Tongue (tissue), 1 donor: ENCODE measurements at regions not wholly inside any gene's neighbourhood (a gene's known extent, or its start where the extent isn't known, plus 50 kb on each side); places are given as distances from the start of the nearest gene placed in this dataset.

Experiments
- DNase-seq: peaks from one replicate; pipeline ENCODE4 v3.0.0-alpha.2; 2015

DNA sequence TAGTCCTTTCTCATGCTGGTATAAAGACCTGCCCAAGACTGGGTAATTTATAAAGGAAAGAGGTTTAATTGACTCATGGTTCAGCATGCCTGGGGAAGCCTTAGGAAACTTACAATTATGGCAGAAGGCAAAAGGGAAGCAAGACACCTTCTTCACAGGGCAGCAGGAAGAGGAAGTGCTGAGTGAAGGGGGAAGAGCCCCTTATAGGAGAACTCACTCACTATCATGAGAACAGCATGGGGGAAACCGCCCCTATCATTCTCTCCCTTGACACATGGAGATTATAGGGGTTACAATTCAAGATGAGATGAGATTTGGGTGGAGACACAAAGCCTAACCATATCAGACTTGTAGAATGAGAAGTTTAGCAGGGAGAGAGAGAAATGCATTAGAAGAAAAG lies 373.3 kb upstream of the DIAPH2 start:
- DNase-seq, result no peak

DNA sequence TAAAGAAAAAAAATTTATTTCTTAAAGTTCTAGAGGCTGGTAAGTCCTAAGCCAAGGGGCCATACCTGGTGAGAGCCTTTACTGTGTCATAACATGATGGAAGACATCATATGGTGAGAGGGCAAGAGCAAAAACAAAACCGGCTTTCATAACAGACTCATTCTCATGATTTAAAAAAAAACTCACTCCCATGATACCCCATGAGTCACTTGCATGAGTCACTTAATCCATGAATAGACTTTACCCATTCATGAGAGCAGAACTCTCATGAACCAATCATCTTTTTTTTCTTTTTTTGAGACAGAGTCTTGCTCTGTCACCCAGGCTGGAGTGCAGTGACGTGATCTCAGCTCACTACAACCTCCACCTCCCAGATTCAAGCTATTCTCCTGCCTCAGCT lies 369.7 kb upstream of the DIAPH2 start:
- DNase-seq, result no peak

DNA sequence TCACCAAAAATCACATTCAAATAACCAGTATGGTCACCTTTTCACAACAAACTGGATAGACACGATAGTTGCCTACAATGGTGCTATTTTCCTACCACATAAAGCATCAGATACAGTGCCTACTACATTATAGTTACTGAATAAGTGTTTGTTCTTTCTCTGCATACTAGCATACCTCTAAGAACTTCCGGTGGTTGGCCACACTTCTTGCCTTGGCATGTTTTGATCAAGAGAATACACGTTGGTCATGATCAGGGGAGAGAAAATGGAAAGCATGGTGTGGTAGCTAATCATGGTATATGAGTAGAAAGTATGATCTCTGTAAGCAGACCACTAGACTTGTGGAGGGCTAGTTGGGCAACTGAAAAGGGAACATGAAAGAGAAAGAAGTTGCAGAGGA lies 322.8 kb upstream of the DIAPH2 start:
- no peak for DNase-seq

DNA sequence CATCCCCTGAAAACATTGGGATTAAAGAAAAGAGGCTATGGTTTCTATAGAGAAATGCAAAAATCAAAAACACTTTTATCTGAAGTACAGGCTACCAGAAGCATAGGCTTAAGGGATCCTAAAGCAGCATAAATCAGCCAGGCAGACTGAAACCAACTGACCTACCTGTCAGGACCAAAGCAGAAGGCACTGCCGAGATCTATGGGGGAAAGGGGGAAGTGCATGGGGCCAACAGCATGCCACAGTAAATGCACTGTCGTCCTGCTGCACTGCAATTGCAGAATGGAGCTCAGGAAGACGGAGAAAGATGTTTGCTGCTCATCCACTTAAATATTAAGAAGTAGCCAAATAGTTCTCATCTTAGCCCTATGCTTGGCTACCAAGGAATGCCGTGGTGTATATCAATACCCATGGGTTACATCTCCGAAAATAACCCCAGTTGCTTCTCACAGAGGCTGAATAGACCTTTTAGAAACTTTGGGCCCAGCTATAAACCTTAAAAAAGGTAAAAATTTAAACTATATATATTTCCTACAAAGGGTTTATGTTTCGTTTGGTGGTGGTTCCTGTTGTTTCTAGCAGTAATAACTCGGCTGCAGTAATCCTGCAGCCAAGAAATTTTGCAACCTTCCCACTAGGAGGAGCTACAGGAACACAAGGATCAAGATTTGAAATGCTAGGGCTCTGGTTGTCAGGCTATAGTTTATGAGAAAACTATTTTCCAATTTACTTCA lies 312.2 kb upstream of the DIAPH2 start:
- peak; percentile 65 for DNase-seq

DNA sequence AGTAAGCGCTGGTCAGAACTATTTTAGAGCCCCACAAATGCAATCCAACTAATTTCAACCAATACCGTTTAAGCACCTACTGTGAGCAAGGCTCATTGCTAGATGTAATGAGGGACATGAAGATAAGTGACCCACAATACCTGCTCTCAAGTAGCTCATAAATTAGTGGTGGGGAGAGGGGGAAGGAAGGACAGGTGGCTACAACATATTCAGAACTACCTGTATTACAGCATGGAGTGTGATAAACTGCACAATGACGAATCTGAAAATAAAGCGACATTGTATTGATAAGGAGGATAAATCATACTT lies 311.6 kb upstream of the DIAPH2 start:
- no peak for DNase-seq

DNA sequence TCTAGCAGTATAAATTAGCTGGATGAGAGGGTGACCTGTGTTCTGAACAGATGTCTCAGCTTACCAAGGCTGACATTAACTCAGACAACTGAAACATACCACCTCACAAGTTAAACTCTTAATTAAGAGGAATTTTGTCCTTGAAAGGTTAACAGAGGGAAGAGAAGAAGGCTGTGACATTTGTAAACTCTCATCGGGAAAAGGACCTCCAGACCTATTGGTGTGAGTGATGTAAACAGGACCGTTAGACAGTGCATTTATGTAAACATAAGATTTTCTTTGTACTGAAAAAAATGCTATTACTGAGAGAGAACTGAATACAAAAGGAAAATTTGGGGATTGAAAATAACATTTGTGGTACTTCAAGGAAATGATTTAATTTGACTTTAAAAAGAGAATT lies 308.4 kb upstream of the DIAPH2 start:
- DNase-seq, result no peak

DNA sequence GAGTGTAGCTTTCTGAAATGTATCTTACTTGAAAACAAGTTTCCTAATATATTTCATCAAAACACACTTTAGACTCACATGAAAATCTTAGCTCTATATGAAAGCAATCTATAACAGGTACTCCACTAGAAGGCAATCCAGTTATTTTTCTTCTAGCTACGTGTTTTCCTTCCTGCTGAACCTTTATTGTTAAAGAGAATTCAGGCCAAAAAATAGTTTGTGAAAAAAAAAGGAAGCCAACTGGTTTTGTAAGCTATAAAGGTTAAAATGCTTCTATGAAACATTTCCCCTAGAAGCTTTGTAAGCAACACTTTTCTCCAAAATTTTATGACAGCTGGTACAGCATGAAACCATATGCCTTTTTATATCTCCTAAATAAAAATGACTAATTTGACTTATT lies 304.7 kb upstream of the DIAPH2 start:
- DNase-seq, result no peak

DNA sequence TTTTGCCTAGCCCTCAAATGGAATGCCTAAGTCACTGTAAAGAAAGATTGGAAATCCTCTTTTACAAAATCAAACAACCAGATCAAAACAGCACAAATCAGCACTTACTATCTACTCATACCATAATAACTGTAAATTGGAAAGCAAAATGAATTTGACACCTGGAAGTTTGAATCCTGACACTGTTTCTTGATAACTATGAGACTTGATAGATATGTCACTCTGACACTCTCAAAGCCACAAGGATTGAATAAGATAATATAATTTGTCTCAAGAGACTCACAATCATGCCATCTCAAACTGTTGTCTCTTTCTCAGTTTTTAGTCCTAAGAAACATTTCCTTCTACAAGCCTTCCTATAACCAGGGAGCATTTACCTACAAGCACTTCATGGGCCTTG lies 302.6 kb upstream of the DIAPH2 start:
- DNase-seq, result no peak

DNA sequence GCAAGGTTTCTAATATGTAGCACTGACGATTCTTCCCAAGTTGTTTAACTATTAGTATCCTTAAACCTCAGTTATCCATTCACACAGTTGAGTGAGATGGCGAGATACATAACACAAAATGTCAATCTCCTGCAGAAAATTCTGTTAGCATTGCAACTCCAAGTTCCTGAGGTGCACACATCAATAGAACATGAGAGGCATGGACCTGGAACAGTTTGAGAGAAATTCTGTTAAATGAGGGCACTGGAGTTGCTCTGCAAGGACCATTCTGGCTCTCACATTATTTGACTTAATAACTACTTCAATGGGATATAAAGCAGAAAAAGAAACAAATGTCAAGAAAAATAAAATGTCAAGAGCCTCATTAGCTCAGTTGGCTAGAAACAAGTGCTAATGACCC lies 301.2 kb upstream of the DIAPH2 start:
- no peak for DNase-seq

DNA sequence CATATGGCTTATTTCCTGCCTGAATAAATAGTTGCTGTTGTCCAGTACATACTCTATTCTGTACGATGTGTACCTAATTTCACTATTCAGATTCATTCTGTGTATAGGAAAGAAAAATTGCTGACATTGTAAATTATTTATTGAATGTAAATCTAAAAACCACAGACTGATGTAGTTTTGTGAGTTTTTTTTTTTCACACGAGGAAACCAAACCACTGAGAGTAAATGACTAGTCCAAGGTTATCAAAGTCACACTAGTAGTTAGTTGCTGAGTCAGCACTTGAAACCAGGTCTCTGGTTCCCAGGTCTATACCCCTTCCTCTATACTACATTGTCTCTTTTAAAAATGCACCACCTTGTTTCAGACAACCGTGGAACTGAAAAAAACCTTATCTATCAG lies 298.3 kb upstream of the DIAPH2 start:
- no peak for DNase-seq

DNA sequence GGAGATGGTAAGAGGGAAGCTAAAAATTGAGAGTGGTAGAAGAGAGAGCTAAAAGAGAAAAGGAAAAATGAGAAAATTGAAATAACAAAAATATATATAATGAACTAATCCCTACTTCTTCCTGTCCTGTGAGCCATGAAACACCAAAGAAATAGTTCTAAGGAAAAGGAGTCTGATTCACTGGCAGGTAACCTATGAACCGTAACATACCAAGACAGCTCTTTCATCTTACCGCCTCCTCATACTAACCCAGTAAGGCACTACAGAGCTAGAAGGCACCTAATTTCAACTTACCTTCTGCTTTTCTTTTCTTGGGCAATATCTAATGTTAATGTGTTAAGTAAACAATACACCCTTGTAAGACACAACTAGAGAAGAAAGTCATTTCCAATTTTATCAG lies 297.7 kb upstream of the DIAPH2 start:
- no peak for DNase-seq

DNA sequence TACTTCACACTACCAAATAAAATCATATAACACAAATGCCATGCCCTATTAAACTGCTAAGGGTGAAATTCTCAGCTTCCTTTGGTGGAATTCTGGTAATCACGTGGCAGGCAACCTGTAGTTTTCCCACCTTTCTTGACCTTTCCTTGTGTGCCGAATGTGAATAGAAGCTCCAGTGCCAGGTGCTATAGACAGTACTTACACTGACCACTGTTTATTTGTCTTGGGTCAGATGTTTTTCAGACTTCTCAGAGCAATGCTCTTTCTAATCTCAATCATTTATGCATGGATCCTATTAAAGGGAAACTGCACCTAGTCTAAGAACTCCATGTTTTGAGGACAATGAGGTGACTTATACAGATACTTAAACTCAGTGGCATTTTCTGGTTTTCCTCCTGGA lies 296.8 kb upstream of the DIAPH2 start:
- DNase-seq, result no peak

DNA sequence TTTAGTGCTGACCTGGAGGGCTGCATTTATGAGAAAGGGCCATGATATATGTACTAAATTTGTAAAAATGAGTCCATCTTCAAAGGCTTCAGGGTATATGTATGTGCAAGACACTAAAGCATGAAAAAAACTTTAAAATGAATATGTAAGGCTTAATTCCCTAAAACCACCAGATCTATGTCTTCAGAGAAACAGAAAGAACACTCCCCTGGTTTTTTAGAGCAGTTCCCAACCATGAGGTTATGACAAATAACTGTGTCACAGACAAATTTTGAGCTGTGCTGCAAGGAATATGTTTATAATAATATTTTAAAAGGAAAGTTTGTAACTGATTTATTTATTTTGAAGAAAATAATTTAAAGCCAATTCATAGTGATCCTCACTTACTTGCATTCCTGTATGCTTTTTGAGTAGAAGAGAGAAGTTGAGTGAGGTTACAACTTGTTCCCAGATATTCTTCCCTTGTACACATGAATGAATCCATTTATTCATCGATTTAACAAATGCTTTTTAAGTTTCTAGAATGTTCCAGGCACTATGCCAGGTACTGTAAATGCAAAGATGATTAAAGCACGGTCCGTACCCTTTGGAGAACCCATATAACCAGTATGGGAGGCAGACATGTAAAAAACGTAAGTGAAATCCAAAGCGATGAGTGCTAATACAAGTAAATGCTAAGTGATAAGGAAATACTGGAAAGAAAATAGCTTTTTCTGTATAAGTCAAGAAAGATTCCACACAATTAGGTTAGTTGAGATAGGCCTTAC lies 295.2 kb upstream of the DIAPH2 start:
- no peak for DNase-seq

DNA sequence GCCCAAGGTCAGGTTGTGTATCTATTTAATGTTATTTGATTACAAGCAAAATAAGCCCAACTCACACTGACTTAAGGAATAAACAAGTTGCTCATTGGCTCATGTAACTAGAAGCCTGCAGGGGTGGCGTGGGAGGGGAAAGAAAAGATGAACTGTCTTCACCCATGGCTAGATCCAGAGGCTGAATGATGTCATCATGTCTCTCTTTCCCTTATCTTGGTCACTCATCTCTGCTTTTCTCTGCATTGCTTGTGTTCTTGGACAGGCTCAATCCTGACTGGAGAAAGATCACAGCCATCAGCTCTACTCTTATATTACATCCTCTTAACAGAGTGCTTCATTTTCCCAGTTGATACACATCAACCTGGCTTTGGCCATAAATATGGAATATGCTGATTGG lies 290.0 kb upstream of the DIAPH2 start:
- DNase-seq, result no peak

DNA sequence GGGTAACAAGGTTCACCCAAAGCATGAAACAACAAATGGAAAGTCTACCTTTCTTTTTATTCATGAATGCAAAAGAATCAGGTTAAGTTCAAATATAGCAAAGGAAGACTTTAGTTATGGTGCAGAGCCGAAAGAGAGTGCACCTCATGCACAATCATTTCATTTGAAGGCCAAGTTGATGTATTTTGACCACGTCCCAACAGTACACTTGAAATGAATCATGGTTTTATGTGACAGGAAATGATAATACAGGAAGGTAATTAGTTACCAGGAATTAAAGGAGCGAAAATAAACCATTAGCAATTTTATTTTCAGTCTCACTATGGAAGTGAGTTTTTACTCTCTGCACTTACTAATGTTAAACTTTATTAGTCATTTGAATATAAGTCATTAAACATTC lies 281.2 kb upstream of the DIAPH2 start:
- DNase-seq, result no peak

DNA sequence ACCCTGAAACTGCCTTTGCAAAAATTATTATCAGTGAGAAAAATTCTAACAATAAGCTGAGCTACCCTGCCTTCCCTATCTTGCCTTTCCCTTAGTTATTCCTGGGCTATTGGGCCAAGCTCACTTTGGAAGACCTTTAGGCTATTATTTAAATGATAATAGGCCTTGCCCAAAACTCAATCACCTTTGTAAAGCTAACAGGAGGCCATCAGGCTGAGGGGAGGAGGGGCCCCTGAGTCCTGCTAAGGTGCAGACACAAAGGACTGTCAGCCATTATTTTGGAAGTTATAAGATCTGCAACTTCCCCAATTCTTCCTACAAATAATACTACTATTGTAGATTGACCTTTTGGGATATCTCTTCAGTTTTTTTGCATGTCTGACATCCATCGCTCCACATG lies 278.8 kb upstream of the DIAPH2 start:
- no peak for DNase-seq

DNA sequence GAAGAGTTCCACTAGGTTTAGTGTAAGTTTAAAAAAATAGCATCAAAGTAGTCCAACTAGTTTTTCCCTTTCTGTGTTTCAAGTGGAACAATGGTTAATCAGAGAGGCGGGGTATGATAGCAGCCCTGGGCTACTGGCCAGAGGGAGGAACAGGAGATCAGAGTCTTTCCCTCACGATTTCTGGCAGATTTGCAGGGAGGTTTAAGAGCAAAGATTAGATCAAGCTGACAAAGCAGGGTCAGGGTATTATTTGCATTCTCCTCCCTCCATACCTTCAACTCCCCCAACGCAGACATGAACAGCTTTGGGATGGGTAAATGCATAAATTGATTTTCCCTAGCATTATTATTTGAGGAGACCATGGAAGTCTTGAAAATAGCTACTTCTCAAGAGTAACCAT lies 277.6 kb upstream of the DIAPH2 start:
- peak; percentile 47 for DNase-seq

DNA sequence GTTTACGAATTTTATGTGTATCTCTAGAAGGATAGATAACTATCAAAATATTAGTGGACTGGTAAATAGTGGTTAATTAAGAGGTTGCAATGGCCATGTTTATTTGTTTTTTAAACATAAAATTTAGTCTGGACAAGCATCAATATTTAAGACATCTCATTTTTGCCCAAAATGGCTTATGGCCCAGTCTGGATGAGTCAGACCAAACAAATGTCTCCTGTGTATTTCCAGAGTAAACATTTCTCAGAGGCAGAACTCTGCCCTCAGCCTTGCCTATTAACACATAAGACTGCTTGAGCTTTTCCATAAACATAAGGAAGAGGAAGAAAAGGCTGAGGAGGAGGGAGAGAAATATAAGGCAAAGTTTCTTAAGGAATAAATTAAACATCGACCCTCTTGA lies 277.1 kb upstream of the DIAPH2 start:
- DNase-seq, result peak; percentile 8

DNA sequence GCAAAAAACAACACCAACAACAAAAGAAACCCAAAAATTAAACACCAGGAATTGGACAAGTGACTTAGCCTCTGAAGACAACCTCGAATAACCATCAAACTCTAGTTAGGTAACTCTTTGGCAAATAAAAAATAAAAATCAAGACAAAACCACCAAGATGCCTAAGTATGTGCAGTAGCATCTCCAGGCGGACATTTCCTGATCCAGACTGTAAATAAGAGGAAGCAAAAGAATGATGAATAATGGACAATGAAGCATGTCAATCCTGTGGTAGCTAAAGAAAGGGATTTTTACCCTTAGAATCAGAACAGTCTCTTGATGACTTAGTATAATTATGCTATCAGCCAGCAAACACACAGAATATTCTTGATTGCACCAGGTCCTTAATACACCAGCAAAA lies 276.7 kb upstream of the DIAPH2 start:
- DNase-seq, result no peak

DNA sequence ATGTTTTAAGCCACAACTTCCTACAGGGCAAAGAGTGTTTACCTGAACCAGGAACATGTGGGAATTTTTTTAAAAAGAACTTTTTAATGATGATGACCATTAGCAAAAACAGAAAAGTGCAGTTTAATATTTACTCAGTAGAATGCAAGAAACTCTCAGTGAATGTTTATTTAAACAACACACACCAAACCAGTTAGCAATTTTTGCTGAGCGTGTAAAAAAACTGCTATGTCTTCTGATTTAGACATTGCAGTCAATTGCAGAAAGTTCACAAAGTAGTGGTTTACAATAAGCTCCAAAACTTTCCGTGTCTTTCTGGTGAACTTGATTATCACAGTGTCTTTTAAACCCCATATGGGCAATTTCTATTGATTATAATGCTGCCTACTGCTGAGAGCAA lies 273.7 kb upstream of the DIAPH2 start:
- DNase-seq, result no peak

DNA sequence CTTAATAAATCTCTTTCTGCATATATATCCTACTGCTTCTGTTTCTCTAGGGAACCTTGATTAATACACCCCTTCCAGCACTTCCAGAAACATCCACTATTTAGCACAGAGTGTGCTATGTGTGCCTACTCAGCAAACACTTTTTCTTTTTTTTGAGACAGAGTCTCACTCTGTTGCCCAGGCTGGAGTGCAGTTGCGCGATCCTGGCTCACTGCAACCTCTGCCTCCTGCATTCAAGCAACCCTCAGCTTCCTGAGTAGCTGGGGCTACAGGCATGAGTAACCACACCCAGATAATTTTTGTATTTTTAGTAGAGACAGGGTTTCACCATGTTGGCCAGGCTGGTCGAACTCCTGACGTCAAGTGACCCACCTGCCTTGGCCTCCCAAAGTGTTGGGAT lies 266.9 kb upstream of the DIAPH2 start:
- DNase-seq, result no peak

DNA sequence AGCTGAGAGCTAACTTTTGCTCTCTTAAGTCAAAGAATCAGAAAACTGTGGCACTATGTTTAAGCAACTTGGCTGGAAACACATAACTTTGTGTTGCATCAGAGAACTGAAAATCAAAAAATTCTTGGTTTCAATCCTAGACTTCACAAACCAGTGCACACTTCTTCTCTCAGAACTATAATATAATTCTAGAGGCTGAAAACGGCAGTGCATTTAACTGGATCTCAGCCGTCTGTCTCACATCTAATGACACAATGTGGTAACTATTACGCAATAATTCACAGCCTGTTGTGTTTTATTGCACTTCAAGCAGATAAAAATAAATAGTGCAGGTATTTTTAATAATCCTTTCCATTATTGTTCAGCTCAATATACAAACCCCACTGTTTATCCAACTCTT lies 260.6 kb upstream of the DIAPH2 start:
- no peak for DNase-seq

DNA sequence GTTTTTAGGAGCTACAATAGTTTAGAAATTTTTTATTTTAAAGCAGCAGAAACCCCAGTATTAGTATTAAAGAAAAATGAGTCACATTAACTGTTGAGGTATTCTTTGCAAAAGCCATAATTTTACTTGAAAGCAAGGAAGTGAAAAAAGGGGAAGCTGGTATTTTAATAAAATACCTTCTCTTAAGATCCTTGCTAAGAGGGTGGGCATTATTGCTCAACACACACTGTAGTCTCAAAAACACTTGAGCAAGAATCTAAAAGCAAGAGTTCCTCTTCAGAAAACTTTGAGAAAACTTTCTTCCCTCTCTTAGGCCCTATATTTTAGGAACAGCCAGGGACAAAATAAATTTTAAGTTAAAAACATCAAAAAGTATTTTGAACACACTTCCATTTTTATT lies 259.4 kb upstream of the DIAPH2 start:
- DNase-seq, result no peak

DNA sequence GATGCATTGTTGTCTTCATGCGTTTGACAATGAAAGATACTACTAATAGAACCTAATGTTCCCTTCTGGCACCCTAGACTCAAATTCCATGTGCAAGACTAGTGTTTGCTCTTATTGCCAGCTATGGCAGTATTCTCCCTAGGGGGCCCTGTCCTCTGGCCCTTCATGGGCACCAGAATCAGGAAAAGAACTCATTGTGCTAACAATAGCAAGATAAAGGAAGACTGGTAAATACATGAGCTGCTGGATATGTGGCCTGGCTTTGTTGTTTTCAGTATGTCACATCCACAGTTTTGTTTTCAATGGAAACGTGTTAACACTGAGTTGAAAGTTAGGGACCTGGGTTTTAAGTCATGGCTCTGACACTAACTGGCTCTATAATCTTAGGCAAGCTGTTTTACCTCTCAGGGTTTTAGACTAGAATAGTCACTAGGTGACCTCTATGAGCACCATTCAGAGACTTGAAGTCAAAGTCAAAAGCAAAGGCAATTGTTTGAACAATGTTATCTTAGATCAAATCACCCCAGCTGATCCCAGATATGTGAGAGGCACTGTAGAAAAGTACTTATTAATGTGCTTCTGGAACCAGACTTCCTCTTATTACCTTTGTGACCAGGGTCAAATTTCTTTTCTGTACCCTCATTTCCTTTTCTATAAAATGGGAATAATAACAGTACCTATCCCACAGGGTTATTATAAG lies 253.7 kb upstream of the DIAPH2 start:
- no peak for DNase-seq
